Uterus (tissue), 2 donors: ENCODE measurements at regions not wholly inside any gene's neighbourhood (a gene's known extent, or its start where the extent isn't known, plus 50 kb on each side); places are given as distances from the start of the nearest gene placed in this dataset.

ENCODE experiments used
- POLR2A ChIP-seq, 2 donors: fragments of 450-650 bp; IDR thresholded peaks; one replicate each; pipeline ENCODE4 v1.6.1; 2016; ENCODE audit warnings: antibody characterized with exemption in 2 of 2, mild to moderate bottlenecking in 1 of 2, moderate library complexity in 1 of 2
- TF ChIP-seq, protein P1 (sequence below), 4 experiments: fragments of 200-600 bp in 2 of 4; fragments of 450-650 bp in 2 of 4; sonication (generic) in 2 of 4; IDR thresholded peaks; one replicate each; pipeline ENCODE4 v1.5.1; 2016 to 2019; ENCODE audit warnings: antibody characterized with exemption in 4 of 4, mild to moderate bottlenecking in 2 of 4, moderate library complexity in 1 of 4

GRCh38 chr5:175380701-175381100, 63.3 kb downstream of the DRD1 start:
- TF ChIP-seq, protein P1, sequence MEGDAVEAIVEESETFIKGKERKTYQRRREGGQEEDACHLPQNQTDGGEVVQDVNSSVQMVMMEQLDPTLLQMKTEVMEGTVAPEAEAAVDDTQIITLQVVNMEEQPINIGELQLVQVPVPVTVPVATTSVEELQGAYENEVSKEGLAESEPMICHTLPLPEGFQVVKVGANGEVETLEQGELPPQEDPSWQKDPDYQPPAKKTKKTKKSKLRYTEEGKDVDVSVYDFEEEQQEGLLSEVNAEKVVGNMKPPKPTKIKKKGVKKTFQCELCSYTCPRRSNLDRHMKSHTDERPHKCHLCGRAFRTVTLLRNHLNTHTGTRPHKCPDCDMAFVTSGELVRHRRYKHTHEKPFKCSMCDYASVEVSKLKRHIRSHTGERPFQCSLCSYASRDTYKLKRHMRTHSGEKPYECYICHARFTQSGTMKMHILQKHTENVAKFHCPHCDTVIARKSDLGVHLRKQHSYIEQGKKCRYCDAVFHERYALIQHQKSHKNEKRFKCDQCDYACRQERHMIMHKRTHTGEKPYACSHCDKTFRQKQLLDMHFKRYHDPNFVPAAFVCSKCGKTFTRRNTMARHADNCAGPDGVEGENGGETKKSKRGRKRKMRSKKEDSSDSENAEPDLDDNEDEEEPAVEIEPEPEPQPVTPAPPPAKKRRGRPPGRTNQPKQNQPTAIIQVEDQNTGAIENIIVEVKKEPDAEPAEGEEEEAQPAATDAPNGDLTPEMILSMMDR (IDR thresholded peaks at IDR 0.05) = no peak
- TF ChIP-seq POLR2A (IDR thresholded peaks at IDR 0.05) = no peak
